HL-60 (cell line): ENCODE measurements at regions not wholly inside any gene's neighbourhood (a gene's known extent, or its start where the extent isn't known, plus 50 kb on each side); places are given as distances from the start of the nearest gene placed in this dataset.

Source experiments
- CTCF ChIP-seq: IDR thresholded peaks from one replicate; pipeline ENCODE4 v1.5.1; 2011; ENCODE audit warnings: low read length, control low read depth, inconsistent platforms; ENCODE audit not compliant: insufficient read depth
- REST ChIP-seq: IDR thresholded peaks from 2 replicates; pipeline ENCODE4 v1.6.1; 2012; ENCODE audit warnings: low read depth; ENCODE audit not compliant: insufficient replicate concordance

- TF ChIP-seq CTCF (no peak), REST (no peak)
These were observed 311.6 kb upstream of the SEMA3A start for GRCh38 chr7:84506151-84506550.
